ENCODE measurements at regions not wholly inside any gene's neighbourhood (a gene's known extent, or its start where the extent isn't known, plus 50 kb on each side); places are given as distances from the start of the nearest gene placed in this dataset.

- TF ChIP-seq CTCF (conservative IDR thresholded peaks at IDR 0.05 in 1 of 2, IDR thresholded peaks at IDR 0.05 in 1 of 2; ENCODE audit: low read depth in 1 of 2, low read length in 2 of 2) = no peak
- TF ChIP-seq EZH2 (IDR thresholded peaks at IDR 0.05; ENCODE audit: low read length, missing control alignments) = no peak
These were observed 70.8 kb downstream of the PRORP start for GRCh38 chr14:35193161-35193560.
